HepG2 (cell line): ENCODE measurements at regions not wholly inside any gene's neighbourhood (a gene's known extent, or its start where the extent isn't known, plus 50 kb on each side); places are given as distances from the start of the nearest gene placed in this dataset.

ENCODE experiments used
- ATAC-seq: fragments of 200-7000 bp; cut with Tn5 transposase; 3 replicates; pipeline ENCODE4 v1.9.1; 2020; ENCODE audit warnings: mild to moderate bottlenecking, moderate library complexity
- BruUV-seq: library from RNA; stranded (reverse); fragments of 400-500 nt; replicated peaks from 2 replicates; lab custom pipeline; 2021; lab: Mats Ljungman, UMichigan
- CTCF ChIA-PET: fragments of 300-600 bp; formaldehyde crosslinking; extraction: SDS; loops from one replicate; lab custom pipeline; 2021; ENCODE audit warnings: low total read pairs, inconsistent platforms, low intra/inter-chr PET ratio; lab: Yijun Ruan, JAX
- POLR2A ChIA-PET: fragments of 350-600 bp; sonication (Branson Sonifier 250); formaldehyde crosslinking; loops from one replicate; lab custom pipeline; 2020; ENCODE audit warnings: antibody characterized with exemption, inconsistent platforms; lab: Yijun Ruan, JAX
- DNase-seq: peaks from one replicate; pipeline ENCODE4 v3.0.0-alpha.2; 2015; ENCODE audit warnings: low spot score
- FAIRE-seq: peaks from 3 replicates; lab custom pipeline; 2011; peaks lifted over from hg19 to GRCh38; lab: Jason Lieb, UNC
- H2AFZ ChIP-seq: one replicate; pipeline ENCODE4 v1.6.1; 2011; ENCODE audit warnings: low read length, inconsistent platforms
- H3K27ac ChIP-seq: fragments of 300-600 bp; 3 replicates; pipeline ENCODE4 v1.8.0; 2011; ENCODE audit warnings: mixed run types, mild to moderate bottlenecking, mixed read lengths, low read length, inconsistent platforms; ENCODE audit not compliant: insufficient read depth; ENCODE audit errors: extremely low read length
- H3K27me3 ChIP-seq, 2 experiments: fragments of 200-600 bp in 1 of 2; 2 replicates in 1 of 2; 3 replicates in 1 of 2; pipeline versions ENCODE4 v1.6.0 to v1.8.0; 2011; ENCODE audit warnings: low read length in 2 of 2, mild to moderate bottlenecking in 2 of 2, moderate library complexity in 2 of 2, inconsistent platforms in 1 of 2; ENCODE audit not compliant: insufficient read depth in 2 of 2, control insufficient read depth in 1 of 2
- H3K36me3 ChIP-seq, 2 experiments: fragments of 200-600 bp in 1 of 2; replicated peaks in 1 of 2; 2 replicates in 1 of 2; 3 replicates in 1 of 2; pipeline versions ENCODE4 v1.5.1 to v1.8.0; 2011; ENCODE audit warnings: low read length in 2 of 2, inconsistent platforms in 1 of 2; ENCODE audit not compliant: insufficient read depth in 2 of 2, control insufficient read depth in 1 of 2
- H3K4me1 ChIP-seq: 2 replicates; pipeline ENCODE4 v1.5.1; 2012; ENCODE audit warnings: low read length, inconsistent platforms; ENCODE audit not compliant: insufficient read depth
- H3K4me2 ChIP-seq: 2 replicates; pipeline ENCODE4 v1.6.0; 2011; ENCODE audit warnings: low read depth, low read length, inconsistent platforms
- H3K4me3 ChIP-seq, 3 experiments: fragments of 200-600 bp in 1 of 3; sonication (generic), shearing (Covaris generic) in 1 of 3; replicated peaks in 1 of 3; 2 replicates each; pipeline ENCODE4 v1.5.1; 2011 to 2016; ENCODE audit warnings: low read length in 3 of 3, inconsistent platforms in 2 of 3, low read depth in 2 of 3, mild to moderate bottlenecking in 2 of 3, control low read depth in 1 of 3, mixed read lengths in 1 of 3; ENCODE audit not compliant: insufficient read depth in 1 of 3
- H3K79me2 ChIP-seq: one replicate; pipeline ENCODE4 v1.6.1; 2011; ENCODE audit warnings: low read length, inconsistent platforms; ENCODE audit not compliant: insufficient read depth
- H3K9ac ChIP-seq: 2 replicates; pipeline ENCODE4 v1.6.0; 2011; ENCODE audit warnings: mild to moderate bottlenecking, low read depth, low read length, inconsistent platforms; ENCODE audit not compliant: insufficient read depth
- H3K9me3 ChIP-seq: 2 replicates; pipeline ENCODE4 v1.5.1; 2012; ENCODE audit warnings: mild to moderate bottlenecking, low read length
- H4K20me1 ChIP-seq: 2 replicates; pipeline ENCODE4 v1.6.0; 2011; ENCODE audit warnings: inconsistent platforms, mild to moderate bottlenecking, low read length, moderate library complexity; ENCODE audit not compliant: insufficient read depth
- CTCF ChIP-seq: sonication (generic); formaldehyde crosslinking; IDR thresholded peaks from 2 replicates; pipeline ENCODE4 v1.5.0; 2020; ENCODE audit warnings: mild to moderate bottlenecking, missing genetic modification reagents, moderate library complexity
- MAF1 ChIP-seq: sonication (generic); formaldehyde crosslinking; IDR thresholded peaks from 2 replicates; pipeline ENCODE4 v1.5.0; 2020; ENCODE audit warnings: missing genetic modification reagents, borderline replicate concordance
- SMC3 ChIP-seq: IDR thresholded peaks from 2 replicates; pipeline ENCODE4 v1.6.1; 2011; ENCODE audit warnings: low read length, improper control_type of control experiment
- STAG1 ChIP-seq: sonication (generic); formaldehyde crosslinking; IDR thresholded peaks from 2 replicates; pipeline ENCODE4 v1.4.0; 2020; ENCODE audit warnings: missing genetic modification reagents
- ZNF350 ChIP-seq: sonication (generic); formaldehyde crosslinking; IDR thresholded peaks from 2 replicates; pipeline ENCODE4 v1.4.0; 2020; ENCODE audit warnings: mild to moderate bottlenecking, low read depth, missing genetic modification reagents, borderline replicate concordance
- WGBS: methylation state at CpG from one replicate; pipeline ENCODE4 v1.1.6; 2017; ENCODE audit warnings: low lambda C conversion rate; 5-methylcytosine and 5-hydroxymethylcytosine counted together
- in situ Hi-C: cut with HindIII; loops from 2 replicates; pipeline ENCODE4 v1.10.0; 2017; ENCODE audit warnings: low pct_unique_long_range_greater_than_20kb; ENCODE audit not compliant: extremely low pct_ligation_motif_present
- intact Hi-C: fragments of 100-400 bp; cut with micrococcal nuclease; formaldehyde crosslinking; loops from one replicate; pipeline ENCODE4 v1.10.0; 2022; ENCODE audit not compliant: unreplicated experiment
- TF ChIP-seq, protein P1 (sequence below): IDR thresholded peaks from 2 replicates; pipeline ENCODE4 v1.6.1; 2012; ENCODE audit warnings: low read depth, low read length, improper control_type of control experiment

DNA sequence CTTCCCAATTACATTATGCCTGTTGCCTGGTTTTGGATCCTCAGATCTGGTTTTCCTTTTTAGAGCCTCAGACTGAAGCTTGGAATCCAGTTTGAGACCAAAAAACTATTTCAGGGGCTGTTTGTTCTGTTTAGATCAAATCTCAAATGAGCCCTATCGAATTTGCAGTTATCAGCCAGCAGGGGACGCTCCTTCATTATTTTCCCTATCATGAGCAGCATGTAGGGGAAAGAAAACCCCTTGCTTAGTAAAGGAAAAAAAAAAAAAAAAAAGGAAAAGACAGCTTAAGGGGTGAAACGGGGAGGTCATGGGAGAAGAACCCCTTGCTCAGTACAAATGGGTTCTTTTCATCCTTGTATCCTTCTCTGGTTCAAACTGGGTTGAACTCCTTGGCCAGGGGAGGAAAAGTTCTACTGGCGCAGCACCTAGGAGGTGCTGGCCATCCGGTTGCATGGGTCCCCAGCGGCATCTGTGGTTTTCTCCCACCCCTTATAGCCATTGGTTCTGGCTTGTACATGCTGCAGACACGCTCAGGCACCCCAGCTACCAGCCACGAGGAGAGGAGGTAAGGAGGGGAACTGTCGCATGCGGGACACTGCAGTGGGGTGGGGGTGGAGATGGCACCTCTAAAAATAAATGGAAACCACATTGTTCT, 1375.1 kb upstream of the ALCAM start:
- ChIA-PET POLR2A (interaction anchor here (1.9 kb wide), 1 partner anchor 14 kb away, joined by 8 read pairs; no protein-coding TSS in a partner anchor), CTCF (no interaction called here)
- no TSS peak for BruUV-seq
- 0 out of 5 replicates have a peak, but pooled peaks cover 0 to 4% of the 10 kb centered on the region in 2 experiments for H3K27me3 ChIP-seq
- no peak overlapping the region for H3K9ac ChIP-seq
- DNase-seq (no peak), FAIRE-seq (no peak), ATAC-seq (peak; percentile 69)
- 0 out of 2 replicates have a peak, but pooled peaks cover 9% of the 10 kb centered on the region for H3K4me1 ChIP-seq
- H3K27ac ChIP-seq = no peak overlapping the region
- in situ Hi-C loops = no loop called here
- no peak overlapping the region for H3K4me3 ChIP-seq
- H3K4me2 ChIP-seq = peak overlapping the region; percentile 37; the same call in 1 of the 2 replicates
- TF ChIP-seq MAF1 (CRISPR knock-in tag) = no peak
- TF ChIP-seq STAG1 (CRISPR knock-in tag) = peak; percentile 43
- no peak for TF ChIP-seq ZNF350 (CRISPR knock-in tag)
- TF ChIP-seq SMC3 = peak; percentile 50
- TF ChIP-seq, protein P1, sequence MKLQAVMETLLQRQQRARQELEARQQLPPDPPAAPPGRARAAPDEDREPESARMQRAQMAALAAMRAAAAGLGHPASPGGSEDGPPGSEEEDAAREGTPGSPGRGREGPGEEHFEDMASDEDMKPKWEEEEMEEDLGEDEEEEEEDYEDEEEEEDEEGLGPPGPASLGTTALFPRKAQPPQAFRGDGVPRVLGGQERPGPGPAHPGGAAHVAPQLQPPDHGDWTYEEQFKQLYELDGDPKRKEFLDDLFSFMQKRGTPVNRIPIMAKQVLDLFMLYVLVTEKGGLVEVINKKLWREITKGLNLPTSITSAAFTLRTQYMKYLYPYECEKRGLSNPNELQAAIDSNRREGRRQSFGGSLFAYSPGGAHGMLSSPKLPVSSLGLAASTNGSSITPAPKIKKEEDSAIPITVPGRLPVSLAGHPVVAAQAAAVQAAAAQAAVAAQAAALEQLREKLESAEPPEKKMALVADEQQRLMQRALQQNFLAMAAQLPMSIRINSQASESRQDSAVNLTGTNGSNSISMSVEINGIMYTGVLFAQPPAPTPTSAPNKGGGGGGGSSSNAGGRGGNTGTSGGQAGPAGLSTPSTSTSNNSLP = peak; percentile 62; the same call in 1 of the 2 replicates
- TF ChIP-seq CTCF = peak; percentile 50
- H3K79me2 ChIP-seq = no peaks in the 10 kb centered on the region
- 45% methylated on average over 7 of the region's 10 CpGs for WGBS
- peak overlapping the region; percentile 15 for H2AFZ ChIP-seq
- no peaks in the 10 kb centered on the region for H3K9me3 ChIP-seq
- no peaks in the 10 kb centered on the region for H4K20me1 ChIP-seq
- no peaks in the 10 kb centered on the region for H3K36me3 ChIP-seq
- intact Hi-C loops = loop anchor here (5.0 to 10.0 kb wide), 2 partner anchors 74 to 1523 kb away; no protein-coding TSS in a partner anchor
